ENCODE measurements at regions not wholly inside any gene's neighbourhood (a gene's known extent, or its start where the extent isn't known, plus 50 kb on each side); places are given as distances from the start of the nearest gene placed in this dataset.

- no peak overlapping the region for H2AFZ ChIP-seq
- no peak overlapping the region for H3K4me3 ChIP-seq (ENCODE audit: low read depth, low read length)
- H3K27me3 ChIP-seq (ENCODE audit: control insufficient read depth, insufficient read depth, low read length) = no peaks in the 10 kb centered on the region
- no peaks in the 10 kb centered on the region for H3K36me3 ChIP-seq (ENCODE audit: control insufficient read depth, insufficient read depth, low read length)
- H3K4me1 ChIP-seq = no peaks in the 10 kb centered on the region
- H3K9ac ChIP-seq = no peak overlapping the region
- H3K9me3 ChIP-seq (ENCODE audit: control insufficient read depth, low read length) = no peaks in the 10 kb centered on the region
- H3K4me2 ChIP-seq (ENCODE audit: low read length) = no peak overlapping the region
- H3K27ac ChIP-seq = no peak overlapping the region
- H3K79me2 ChIP-seq = no peaks in the 10 kb centered on the region
- no peak for TF ChIP-seq CTCF (IDR thresholded peaks at IDR 0.05)
Measured at GRCh38 chr4:165725352-165725751, 147.7 kb upstream of the TLL1 start.

DNA sequence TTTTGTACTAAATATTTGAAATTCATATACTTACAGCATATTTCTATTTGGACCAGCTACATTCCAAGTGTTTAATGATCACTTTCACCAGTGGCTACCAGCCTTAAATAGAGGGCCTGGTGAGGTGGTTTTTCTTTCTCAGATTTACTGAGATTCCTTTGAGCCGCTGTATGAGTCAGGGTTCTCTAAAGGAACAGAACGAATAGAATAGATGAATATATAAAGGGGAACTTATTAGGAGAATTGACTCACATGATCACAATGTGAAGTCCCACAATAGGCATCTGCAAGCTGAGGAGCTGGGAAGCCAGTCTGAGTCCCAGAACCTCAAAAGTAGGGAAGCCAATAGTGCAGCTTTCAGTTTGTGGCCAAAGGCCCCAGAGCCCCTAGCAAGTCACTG lies 146.2 kb upstream of the TLL1 start:
- H3K27me3 ChIP-seq (ENCODE audit: control insufficient read depth, insufficient read depth, low read length) = no peaks in the 10 kb centered on the region
- no peaks in the 10 kb centered on the region for H3K9me3 ChIP-seq (ENCODE audit: control insufficient read depth, low read length)
- no peaks in the 10 kb centered on the region for H3K36me3 ChIP-seq (ENCODE audit: control insufficient read depth, insufficient read depth, low read length)
- no peaks in the 10 kb centered on the region for H3K4me1 ChIP-seq
- no peak overlapping the region for H3K4me2 ChIP-seq (ENCODE audit: low read length)
- H3K9ac ChIP-seq = no peak overlapping the region
- TF ChIP-seq CTCF (IDR thresholded peaks at IDR 0.05) = no peak
- no peak overlapping the region for H3K4me3 ChIP-seq (ENCODE audit: low read depth, low read length)
- no peak overlapping the region for H2AFZ ChIP-seq
- no peaks in the 10 kb centered on the region for H3K79me2 ChIP-seq
- no peak overlapping the region for H3K27ac ChIP-seq

- no peaks in the 10 kb centered on the region for H3K79me2 ChIP-seq
- no peaks in the 10 kb centered on the region for H3K9me3 ChIP-seq (ENCODE audit: control insufficient read depth, low read length)
- no peak overlapping the region for H2AFZ ChIP-seq
- H3K36me3 ChIP-seq (ENCODE audit: control insufficient read depth, insufficient read depth, low read length) = no peaks in the 10 kb centered on the region
- H3K4me3 ChIP-seq (ENCODE audit: low read depth, low read length) = no peak overlapping the region
- no peak overlapping the region for H3K4me2 ChIP-seq (ENCODE audit: low read length)
- no peak for TF ChIP-seq CTCF (IDR thresholded peaks at IDR 0.05)
- no peak overlapping the region for H3K27ac ChIP-seq
- no peaks in the 10 kb centered on the region for H3K27me3 ChIP-seq (ENCODE audit: control insufficient read depth, insufficient read depth, low read length)
- H3K9ac ChIP-seq = no peak overlapping the region
- no peaks in the 10 kb centered on the region for H3K4me1 ChIP-seq
Measured at GRCh38 chr4:165737309-165737972, 135.6 kb upstream of the TLL1 start.

GRCh38 chr4:165738571-165738970 lies 134.5 kb upstream of the TLL1 start:
- Histone ChIP-seq H3K9me3 (ENCODE audit: control insufficient read depth, low read length) (no peaks in the 10 kb centered on the region), H3K27ac (no peak overlapping the region), H3K4me1 (no peaks in the 10 kb centered on the region), H3K27me3 (ENCODE audit: control insufficient read depth, insufficient read depth, low read length) (no peaks in the 10 kb centered on the region), H3K79me2 (no peaks in the 10 kb centered on the region), H3K36me3 (ENCODE audit: control insufficient read depth, insufficient read depth, low read length) (no peaks in the 10 kb centered on the region), H3K9ac (no peak overlapping the region), H2AFZ (no peak overlapping the region), H3K4me2 (ENCODE audit: low read length) (no peak overlapping the region), H3K4me3 (ENCODE audit: low read depth, low read length) (no peak overlapping the region)
- TF ChIP-seq CTCF (IDR thresholded peaks at IDR 0.05) = no peak

DNA sequence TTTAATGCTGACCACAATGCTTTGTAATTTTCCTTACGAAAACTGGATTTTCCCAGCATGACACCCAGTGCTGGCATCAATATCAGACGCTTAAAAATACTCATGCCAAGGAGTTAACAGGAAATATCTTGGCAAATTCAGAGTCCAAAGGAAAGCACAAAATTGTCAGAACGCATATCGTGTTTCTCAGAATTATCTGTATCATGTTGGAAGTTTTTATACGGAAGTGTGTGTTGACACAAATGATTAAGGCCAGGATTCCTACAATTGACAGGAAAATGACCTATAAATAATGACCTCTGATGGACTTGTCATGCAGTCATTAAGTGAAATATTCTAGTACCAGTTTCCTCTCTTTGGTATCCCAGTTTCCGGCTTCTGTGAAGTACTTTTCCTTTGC lies 132.1 kb upstream of the TLL1 start:
- Histone ChIP-seq H3K79me2 (no peaks in the 10 kb centered on the region), H3K4me3 (ENCODE audit: low read depth, low read length) (no peak overlapping the region), H3K27ac (no peak overlapping the region), H2AFZ (no peak overlapping the region), H3K4me2 (ENCODE audit: low read length) (no peak overlapping the region), H3K27me3 (ENCODE audit: control insufficient read depth, insufficient read depth, low read length) (no peaks in the 10 kb centered on the region), H3K9ac (no peak overlapping the region), H3K36me3 (ENCODE audit: control insufficient read depth, insufficient read depth, low read length) (no peaks in the 10 kb centered on the region), H3K9me3 (ENCODE audit: control insufficient read depth, low read length) (no peaks in the 10 kb centered on the region), H3K4me1 (no peaks in the 10 kb centered on the region)
- no peak for TF ChIP-seq CTCF (IDR thresholded peaks at IDR 0.05)

Measured in parathyroid adenoma (tissue), 2 donors.